ENCODE measurements at regions not wholly inside any gene's neighbourhood (a gene's known extent, or its start where the extent isn't known, plus 50 kb on each side); places are given as distances from the start of the nearest gene placed in this dataset.

- TF ChIP-seq, protein P1, sequence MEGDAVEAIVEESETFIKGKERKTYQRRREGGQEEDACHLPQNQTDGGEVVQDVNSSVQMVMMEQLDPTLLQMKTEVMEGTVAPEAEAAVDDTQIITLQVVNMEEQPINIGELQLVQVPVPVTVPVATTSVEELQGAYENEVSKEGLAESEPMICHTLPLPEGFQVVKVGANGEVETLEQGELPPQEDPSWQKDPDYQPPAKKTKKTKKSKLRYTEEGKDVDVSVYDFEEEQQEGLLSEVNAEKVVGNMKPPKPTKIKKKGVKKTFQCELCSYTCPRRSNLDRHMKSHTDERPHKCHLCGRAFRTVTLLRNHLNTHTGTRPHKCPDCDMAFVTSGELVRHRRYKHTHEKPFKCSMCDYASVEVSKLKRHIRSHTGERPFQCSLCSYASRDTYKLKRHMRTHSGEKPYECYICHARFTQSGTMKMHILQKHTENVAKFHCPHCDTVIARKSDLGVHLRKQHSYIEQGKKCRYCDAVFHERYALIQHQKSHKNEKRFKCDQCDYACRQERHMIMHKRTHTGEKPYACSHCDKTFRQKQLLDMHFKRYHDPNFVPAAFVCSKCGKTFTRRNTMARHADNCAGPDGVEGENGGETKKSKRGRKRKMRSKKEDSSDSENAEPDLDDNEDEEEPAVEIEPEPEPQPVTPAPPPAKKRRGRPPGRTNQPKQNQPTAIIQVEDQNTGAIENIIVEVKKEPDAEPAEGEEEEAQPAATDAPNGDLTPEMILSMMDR (IDR thresholded peaks at IDR 0.05), result no peak
- no peak for TF ChIP-seq POLR2A (IDR thresholded peaks at IDR 0.05)
Observed at GRCh38 chr18:38768504-38768903, 1202.9 kb upstream of the CELF4 start.

All from ovary (tissue), 3 donors.